ENCODE measurements at regions not wholly inside any gene's neighbourhood (a gene's known extent, or its start where the extent isn't known, plus 50 kb on each side); places are given as distances from the start of the nearest gene placed in this dataset.

- no peak for DNase-seq (ENCODE audit: low read depth)
Measured at GRCh38 chr7:25515633-25516275, 287.5 kb upstream of the NPVF start.

GRCh38 chr7:25517906-25518305 lies 289.6 kb upstream of the NPVF start:
- DNase-seq (ENCODE audit: low read depth), result no peak

- DNase-seq (ENCODE audit: low read depth), result no peak
Measured at GRCh38 chr7:25520017-25520416, 291.7 kb upstream of the NPVF start.

- DNase-seq (ENCODE audit: low read depth), result no peak
Measured at GRCh38 chr7:25520516-25520915, 292.2 kb upstream of the NPVF start.

DNA sequence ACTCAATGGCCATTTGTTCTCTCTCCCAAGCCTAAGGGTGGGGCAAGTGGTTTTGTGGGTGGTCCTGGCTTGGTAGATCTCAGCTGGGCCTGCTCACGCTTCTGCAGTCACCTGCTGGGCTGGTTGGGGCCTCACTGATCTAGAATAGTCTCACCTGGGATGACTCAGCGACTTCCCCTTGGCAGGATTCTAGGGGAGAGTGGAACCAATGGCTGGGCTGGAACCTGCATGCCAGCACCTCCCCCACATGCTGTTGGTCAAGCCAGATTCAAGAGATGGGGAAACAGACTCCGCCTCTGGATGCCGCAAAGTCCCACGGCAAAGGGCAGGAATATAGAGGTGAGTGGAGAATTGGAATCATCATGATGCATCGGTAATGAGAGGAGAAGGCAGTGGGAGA lies 292.9 kb upstream of the NPVF start:
- DNase-seq (ENCODE audit: low read depth), result no peak

GRCh38 chr7:25522727-25523126 lies 294.4 kb upstream of the NPVF start:
- DNase-seq (ENCODE audit: low read depth), result no peak

GRCh38 chr7:25527665-25528170 lies 299.4 kb upstream of the NPVF start:
- DNase-seq (ENCODE audit: low read depth), result no peak

DNA sequence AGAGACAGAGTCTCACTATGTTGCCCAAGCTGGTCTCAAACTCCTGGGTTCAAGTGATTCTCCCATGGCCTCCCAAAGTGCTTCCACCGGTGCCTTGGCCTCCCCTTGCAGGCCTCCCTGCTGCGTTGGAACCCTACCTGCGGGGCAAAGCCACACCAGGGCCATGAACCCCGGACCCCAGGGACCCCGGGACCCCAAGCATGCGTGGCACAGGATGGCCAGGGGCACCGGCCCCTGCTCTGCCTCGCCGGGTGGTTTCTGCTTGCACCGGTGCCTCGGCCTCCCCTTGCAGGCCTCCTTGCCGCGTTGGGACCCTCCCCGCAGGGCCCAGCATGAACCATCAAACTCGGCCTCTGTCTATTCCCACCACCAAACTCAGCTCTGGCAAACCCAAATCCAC lies 301.0 kb upstream of the NPVF start:
- no peak for DNase-seq (ENCODE audit: low read depth)

DNA sequence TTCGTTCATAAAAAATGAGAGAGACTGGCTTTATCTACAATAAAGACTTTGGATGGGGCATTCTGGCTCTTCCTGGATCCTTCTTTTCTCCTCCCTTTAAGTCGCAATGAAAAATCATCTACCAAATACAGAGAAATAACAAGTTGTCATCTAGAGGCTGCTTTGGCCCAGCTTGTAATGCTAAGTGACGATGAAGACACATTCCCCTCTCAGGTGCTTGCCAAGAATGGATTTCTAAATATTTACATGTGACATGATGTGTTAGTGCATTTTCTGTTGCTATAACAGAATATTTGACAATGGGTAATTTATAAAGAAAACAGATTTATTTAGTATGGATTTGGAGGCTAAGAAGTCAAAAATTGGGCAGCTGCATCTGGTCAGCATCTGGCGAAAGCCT lies 308.6 kb upstream of the NPVF start:
- DNase-seq (ENCODE audit: low read depth), result no peak

DNA sequence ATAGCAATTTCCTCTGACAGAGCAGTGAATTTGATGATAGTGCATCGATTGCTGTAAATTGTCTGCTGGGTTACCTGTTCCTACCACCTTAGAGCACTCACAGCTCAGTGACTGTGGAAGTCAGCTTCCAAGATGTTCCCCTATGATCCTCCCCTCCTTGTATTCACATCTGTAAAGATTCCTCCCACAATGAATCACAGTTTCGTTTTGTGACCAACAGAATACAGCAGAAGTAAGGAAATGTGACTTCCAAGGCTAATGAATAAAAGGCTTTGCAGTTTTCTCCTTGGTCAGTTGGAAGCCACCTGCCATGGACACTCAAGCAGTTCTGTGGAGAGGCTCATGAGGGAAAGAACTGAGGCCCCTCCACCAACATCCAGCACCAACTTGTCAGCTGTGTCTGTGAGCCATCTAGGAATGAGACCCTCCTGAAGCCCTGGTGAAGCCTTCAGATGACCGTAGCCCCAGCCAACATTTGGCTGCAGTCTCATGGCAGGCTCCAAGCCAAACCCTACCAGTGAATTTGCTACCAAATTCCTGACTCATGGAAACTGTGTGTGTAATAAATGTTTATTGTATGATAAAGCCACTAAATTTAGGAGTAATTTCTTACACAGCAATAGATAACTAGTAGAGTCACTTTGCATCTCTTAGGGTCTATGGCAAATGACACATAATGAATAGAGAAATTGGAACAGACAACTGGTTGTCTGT lies 309.5 kb upstream of the NPVF start:
- DNase-seq (ENCODE audit: low read depth), result no peak

GRCh38 chr7:25541094-25541821 lies 313.0 kb upstream of the NPVF start:
- no peak for DNase-seq (ENCODE audit: low read depth)

DNA sequence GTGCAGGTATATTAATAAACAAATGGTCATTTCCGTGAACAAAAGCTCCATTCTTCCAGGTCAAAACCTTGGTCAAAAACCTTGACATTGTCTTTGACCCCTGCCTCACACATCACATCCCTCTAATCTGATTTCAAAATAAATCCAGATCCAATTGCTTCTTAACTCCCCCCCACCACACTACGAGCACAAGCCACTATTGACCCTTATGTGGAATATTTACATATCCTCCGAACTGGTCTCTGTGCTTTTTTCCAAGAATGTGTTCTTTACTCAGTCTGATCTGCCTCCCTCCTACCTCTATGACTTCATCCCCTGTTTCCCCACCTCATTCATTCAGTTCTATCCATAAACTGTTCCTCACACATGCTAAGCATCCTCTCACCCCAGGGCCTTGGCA lies 313.6 kb upstream of the NPVF start:
- DNase-seq (ENCODE audit: low read depth), result no peak

DNA sequence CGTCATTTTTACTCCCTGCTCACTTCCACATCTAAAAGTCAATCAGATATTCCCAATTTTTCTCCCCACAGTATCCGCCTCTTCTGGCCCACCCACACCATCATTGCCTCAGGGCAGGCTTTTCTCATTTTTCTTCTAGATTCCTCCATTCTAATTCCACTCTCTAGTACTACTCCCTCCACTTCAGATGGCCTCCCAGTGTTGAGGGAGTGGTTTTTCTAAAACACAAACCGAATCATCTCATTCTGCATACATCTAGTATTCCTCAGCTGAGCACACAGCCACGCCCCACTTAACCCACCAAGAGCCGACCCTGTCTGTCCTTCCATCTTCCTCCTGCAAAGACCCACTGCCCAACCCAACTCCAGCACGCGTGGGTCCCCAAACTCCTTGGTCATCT lies 314.9 kb upstream of the NPVF start:
- no peak for DNase-seq (ENCODE audit: low read depth)

DNA sequence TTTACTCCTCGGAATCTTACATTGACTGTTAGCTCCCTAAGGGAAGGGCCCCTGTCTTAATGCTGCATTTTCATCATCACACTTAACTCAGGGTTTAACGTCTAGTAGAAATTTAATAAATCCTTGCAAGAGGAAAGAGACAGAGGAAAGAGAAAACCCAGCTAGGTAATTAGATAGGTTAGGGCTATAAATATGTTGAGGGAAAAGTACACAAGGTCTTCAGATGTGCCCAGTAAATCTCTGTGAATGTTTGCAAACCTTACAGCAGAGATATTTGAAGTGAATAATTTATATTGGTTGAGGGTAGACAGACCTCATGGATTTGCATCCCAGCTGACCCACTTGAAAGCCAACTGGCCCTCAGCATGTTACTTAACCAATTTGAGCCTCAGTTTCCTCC lies 315.5 kb upstream of the NPVF start:
- no peak for DNase-seq (ENCODE audit: low read depth)

GRCh38 chr7:25544254-25544653 lies 316.0 kb upstream of the NPVF start:
- no peak for DNase-seq (ENCODE audit: low read depth)

DNA sequence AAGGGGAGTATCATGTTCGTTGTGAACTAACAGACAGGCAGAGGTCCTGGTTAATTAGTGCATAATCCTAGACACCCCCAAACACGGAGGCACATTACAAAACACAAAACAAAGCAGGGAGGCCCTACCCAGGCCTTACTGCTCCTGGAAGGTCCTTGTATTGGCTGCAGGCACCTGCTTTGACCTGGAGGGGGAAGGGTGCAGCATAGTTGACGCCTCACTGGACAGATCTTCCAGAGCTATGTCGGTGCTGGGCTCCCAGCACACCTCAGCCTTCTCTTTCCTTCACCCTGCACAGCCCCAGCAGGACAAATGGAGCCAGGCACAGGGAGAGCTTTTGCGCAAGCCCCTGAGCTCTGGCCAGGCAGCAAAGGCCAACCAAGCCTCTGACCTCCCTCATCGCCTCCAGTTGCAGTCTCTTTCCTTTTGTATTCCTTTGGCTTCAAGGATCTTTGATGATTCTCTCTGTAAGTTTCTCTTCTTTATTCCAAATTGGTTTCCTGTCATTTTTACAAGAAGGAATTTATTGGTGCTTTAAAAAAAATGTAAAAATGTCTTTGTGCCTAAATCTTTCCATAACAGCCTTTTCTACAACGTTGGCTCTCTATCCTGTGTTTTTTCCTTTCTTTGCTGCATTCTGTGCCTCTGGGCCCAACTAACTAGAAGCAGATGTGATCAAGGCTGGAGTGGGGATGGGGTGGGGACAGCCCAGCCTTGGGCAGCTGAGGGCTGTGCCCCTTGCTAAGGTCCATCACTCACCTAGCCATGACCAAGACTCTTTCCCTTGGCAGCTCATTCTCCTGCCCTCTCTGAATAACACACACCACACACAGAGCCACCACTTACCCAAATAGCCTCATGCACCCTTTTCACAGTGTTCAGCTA lies 317.1 kb upstream of the NPVF start:
- DNase-seq (ENCODE audit: low read depth), result no peak

GRCh38 chr7:25546306-25546705 lies 318.0 kb upstream of the NPVF start:
- no peak for DNase-seq (ENCODE audit: low read depth)

DNA sequence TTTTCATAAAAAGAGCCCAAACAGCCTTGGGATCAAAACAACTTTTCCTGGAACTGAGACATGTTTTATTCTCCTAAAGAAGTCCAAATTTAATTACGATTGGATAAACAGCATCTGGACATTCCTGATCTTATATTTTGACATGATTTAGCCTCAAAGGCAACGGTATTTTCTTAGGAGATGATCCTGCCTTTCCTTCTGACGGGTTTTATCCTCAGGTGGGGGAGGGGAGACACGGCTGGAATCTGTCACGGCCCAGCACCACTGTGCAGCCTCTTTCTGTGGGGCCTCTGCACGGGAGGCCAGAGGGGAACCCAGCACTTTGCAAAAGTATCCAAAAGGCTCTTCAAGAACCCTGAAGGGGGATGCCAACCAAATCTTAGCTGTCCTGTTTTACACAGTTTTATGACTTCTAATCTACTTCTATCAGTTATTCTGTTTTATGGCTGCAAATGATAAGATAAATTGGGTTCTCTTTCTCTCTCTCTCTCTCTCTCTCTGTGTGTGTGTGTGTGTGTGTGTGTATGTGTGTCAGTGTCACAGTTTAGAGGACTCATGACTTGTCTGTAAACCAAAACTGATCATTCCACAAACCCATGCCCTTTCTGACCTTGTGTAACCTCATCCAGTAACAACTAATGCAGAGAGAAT lies 321.1 kb upstream of the NPVF start:
- DNase-seq (ENCODE audit: low read depth), result no peak

GRCh38 chr7:25550149-25550548 lies 321.9 kb upstream of the NPVF start:
- DNase-seq (ENCODE audit: low read depth), result no peak

DNA sequence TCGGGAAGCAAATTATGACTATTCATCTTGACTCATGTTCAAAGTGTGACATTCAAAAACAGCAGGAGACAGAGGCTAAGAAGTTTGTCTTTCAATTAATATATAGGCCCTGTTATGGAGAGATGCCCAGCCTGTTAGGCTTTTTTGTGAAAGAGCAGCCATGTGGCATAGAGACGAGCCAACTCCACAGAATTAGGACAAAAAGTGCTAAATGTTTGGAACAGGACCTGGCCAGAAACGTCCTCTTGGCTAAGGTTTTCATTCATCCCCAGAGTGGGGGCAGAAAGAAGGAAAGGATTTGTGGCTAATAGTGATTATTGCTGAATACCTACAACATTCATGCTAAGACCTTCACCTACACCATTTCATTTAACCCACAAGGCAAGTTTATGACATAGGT lies 324.7 kb upstream of the NPVF start:
- DNase-seq (ENCODE audit: low read depth), result no peak

DNA sequence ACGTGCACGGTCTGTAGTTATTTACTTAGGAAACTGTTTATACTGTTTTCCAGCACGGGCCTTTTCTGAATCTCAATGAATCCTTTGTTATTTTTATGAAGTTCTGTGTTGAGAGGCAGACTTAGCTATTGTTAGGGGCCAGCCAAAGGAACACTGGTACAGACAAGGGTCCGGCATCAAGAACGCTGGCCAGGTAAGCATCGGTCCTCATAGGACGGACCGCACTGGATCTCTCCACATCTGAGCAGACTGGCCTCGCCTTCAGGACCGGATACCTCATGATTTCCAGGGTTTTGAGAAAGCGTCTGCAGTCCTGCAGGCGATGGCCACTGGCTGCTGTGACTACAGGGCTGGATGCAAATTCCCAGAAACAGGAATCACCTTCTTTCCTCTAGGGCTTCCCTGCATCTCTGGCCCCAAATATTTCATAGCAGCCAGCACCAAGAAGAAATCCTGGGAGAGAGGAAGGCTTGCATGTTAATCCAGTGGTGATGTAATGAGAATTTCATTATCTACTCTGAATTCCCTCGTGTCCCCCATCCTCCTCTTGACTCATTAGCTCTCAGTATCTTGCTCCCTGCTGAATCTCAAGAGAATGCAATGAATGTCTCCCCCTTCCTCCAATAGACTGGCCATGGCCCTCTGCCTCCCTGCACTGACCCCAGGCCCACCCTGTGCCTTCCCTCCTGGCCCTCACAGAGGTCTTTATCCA lies 325.4 kb upstream of the NPVF start:
- no peak for DNase-seq (ENCODE audit: low read depth)
